HG03521 (cell line): ENCODE measurements at regions not wholly inside any gene's neighbourhood (a gene's known extent, or its start where the extent isn't known, plus 50 kb on each side); places are given as distances from the start of the nearest gene placed in this dataset.

Experiments
- ATAC-seq: cut with Tn5 transposase; IDR thresholded peaks from one replicate; pipeline ENCODE4 v1.9.1; 2021; ENCODE audit warnings: mild to moderate bottlenecking, moderate library complexity; ENCODE audit not compliant: unreplicated experiment

DNA sequence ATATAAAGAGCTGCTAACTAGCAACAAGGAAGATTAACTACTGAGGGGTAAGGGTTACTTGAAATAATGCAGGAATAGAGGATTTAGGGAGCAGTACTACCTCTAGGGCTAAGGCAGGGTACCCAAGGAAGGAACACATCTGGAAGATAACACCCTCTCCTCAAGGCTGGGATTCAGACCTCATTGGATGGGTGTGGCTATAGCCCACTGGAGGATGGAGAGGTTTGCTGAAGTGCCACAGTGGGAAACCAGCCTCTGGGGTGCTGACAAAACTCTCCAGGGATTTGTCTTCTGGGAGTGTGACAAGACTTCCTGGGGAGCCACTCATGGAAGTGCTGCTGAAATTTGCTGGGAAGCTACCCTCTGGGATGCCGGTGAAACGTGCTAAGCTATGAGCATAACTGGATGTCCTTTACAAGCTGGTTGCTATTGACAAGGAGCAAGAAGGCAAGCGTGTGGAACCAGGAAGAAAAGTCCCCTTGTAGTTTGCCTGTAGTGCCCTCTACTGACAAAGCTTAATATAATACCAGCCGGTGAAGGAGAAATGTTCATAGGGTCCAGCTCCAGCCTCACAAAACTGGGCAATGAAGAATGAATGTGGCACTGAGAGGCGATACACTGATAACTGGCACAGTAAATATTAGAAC, 122.8 kb upstream of the USP24 start:
- peak; percentile 53 for ATAC-seq

DNA sequence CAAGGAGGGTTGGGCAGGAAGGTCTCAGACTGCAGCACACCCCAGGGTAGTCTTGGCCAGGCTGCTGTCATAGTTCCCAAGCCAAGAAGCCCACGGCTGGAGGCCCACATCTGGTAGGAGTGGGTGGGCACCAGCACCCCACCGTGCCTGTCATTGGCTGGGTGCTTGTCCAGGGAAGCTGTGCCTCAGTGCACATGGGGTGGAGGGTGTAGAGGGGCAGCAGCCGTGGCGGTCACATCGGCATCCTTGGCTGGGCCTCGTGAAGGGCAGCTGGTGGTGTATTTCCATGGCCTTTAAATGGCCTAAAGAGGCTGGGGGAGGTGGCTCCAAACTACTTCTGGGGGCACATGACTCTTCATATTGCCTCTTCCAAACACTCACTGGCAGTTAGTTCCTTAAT, 119.6 kb upstream of the USP24 start:
- ATAC-seq: no peak

DNA sequence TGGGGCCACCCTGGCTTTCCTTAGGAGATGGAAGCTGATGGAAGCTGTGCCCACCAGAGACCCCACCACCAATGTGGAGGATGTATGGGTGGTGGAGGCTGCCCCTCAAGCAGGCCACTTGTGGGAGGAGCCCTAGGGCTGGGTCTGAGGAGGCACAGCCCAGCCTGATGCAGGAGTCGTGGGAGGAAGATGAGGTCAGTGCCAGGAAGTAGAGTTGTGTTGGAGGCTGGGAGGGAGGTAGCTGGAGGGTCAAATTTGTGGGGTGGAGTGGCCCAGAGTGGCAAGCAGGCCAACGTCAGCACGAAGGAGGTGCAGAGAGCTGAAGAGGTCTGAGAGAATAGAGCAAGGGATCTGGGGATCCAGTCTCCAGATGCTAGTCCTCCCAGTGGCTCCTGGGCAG, 119.0 kb upstream of the USP24 start:
- ATAC-seq: no peak

DNA sequence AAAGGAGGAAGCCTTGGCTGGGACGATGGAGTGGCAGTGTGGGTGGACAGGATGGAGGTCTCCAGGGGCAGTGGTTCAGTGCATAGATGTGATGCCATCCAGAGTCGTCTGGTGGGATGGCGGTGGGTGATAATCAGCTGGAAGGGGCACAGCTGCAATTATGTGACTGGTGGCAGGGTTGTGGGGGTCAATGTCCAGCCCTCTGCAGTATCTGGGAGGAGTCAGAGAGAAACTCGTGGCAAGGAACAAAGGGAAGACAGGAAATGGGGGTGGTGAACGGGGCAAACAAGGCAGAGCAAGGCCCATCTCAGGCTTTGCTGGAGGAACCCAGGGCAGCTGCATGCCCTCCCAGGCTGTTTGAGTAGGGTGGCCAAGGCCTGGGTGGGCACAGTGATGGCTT, 118.3 kb upstream of the USP24 start:
- no peak for ATAC-seq

DNA sequence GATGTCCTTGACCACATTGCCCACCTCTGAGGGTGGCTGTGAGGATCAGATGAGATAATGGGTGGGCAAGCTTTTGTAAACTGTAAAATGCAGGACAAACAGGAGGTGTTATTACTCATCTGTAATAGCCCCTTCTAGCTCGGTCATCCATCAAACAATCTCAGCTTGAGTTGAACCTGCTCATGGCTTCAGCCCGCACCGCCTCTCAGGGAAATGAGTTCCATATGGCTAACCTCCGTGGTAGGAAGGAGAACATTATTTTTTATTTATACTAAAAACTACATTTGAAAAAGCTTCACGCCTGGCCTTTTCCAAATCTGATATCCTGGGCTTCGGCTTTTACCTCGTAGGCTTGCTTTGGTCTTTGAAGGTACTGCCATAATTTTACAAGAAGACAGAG, 116.2 kb upstream of the USP24 start:
- no peak for ATAC-seq

DNA sequence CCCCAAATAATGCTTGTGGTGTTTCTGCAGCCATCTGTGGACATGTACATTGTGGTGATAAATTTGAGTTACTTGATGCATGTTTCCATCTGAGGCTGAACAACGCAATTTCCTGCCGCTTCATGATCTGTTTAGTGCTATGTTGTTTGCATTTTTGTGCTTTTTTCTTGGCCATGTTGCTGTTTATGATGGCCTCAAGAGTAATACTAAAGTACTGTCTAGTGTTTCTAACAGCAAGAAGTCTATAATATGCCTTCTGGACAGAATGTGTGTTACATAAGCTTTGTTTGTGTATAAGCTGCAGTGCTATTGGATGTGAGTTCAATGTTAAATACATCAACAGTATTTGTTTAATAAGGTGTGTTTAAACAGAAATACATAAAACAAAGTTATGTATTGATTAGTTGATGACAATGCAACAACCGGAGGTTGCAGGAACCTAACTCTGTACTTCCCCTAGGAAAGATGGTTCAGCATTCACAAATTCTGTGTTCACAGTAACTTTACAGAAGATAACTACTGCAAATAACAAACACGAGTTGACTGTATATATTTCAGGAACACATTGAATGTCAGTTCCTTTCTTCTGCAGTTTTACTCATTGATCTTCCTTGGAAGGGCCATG, 114.8 kb upstream of the USP24 start:
- no peak for ATAC-seq

DNA sequence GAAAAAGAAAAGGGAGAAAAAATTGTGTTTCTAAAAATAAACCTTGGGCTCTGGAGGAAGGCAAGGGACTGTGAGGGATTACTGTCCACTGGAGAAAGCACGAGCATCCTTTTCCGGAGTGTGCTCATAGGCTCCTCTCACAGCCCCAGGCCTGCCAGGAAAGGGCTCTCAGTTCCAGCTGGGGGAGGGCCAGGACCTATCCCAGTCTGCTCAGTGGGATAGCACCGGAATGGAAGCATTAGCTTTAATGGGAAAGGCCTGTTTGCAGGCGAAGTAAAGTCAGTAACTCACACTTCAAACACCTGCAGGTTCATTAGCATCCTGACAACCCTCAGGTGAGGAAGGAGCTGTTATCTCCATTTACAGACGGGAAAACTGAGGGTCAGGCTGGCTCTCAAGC, 113.9 kb upstream of the USP24 start:
- no peak for ATAC-seq

DNA sequence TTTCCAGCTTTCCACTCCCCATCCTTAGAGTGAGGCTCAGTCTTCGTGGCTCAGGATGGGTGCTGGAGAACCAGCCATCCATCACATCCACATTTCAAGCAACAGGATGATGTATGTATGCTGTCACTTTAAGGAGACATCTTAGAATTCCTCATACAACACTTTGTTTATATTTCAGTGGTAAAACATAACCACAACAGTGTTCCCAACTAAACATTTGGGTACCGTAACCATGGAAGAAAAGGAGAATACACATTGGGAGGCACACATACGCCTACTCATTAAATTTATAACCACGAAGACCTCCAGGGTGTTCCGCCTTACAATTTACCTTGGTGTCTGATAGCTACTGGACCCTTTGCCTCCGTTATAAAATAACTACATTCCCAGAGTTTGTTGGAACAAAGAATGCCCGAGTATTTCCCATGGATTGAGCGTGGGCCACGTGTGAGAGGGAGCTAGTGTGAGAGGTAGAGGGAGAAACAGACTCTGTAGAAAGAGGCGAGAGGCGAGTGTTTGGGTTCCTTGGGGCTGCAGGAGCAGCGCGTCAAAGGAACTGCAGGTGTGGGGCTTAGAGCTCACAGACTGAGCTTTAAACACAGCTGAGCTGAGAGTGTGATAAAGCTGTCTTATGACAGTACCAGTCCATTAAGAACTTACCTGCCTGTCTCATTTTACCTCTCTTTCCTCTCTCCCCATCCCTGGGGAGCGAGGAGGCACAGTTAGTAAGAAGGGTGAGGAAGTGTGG, 111.5 kb upstream of the USP24 start:
- no peak for ATAC-seq

DNA sequence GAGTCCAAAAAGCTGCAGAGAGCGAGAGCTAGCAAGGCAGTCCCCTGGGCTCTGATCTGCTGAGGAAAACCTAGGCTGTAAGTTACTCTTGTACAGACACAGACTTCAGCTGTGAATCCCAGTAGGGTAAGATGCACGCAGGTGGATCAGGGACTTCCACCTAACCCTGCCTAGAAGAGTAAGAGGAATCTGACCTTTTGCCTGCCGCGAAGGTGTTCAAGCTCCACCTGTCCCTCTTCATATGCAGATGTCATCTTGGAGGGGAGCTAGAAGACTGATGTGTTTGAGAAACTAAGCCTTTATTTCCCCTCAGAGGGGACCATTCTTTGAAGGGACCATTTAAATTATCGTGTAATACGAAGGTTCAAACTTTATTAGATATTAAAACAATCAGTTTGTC, 108.6 kb upstream of the USP24 start:
- no peak for ATAC-seq

DNA sequence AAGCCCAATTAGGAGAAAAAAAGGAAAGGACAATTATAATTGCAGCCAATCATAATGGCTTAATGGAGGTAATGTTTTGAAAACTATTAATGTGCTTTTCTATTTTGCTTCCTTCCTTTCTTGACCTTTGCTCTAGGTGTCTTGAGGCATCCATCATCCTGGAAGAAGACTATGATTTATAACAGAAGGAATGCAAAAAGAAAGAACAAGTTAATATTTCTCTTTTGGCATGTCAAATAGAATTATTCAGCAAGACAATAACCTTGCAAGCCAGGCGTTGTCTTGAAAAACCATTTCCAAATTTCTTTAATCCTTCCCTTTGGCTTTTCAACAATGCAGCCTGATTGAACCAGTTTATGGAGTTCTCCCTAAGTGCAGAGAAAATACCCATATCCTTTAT, 107.7 kb upstream of the USP24 start:
- ATAC-seq: no peak

DNA sequence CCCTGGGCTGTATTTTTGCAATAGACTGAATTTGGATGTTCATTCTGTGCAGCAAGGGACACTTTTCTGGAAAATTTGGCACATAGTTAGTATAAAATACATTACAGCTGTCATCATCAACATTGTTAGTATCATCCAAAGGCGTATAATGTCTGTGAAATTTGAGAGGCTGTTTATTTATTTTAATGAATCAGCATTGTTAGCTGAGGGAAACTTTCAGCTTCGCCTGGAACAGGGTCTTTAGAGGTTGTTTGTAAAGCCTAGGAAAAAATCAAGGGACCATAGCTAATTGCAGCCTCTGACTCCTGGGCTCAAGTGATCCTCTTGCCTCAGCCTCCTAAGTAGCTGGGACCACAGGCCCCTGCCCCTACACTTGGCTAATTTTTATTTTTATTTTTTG, 106.8 kb upstream of the USP24 start:
- no peak for ATAC-seq

DNA sequence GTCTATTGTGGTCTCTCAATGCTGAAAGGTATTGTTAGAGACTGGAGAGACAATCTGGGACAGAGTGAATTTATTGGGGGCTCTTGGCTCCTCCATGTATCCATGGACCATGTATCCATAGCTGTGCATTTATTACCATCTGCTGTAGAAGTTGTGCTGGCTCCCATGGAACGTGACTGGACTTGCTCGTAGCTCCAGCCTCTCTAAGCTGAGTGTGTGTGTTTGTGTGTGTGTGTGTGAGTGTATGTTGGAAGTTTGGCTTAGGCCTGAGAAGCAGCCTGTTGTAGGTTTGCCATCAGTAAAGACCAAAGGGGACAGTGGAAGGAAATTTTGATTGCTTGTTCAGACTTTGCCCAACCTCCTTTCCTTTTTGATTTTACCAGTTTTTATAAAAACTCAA, 105.7 kb upstream of the USP24 start:
- ATAC-seq: no peak

DNA sequence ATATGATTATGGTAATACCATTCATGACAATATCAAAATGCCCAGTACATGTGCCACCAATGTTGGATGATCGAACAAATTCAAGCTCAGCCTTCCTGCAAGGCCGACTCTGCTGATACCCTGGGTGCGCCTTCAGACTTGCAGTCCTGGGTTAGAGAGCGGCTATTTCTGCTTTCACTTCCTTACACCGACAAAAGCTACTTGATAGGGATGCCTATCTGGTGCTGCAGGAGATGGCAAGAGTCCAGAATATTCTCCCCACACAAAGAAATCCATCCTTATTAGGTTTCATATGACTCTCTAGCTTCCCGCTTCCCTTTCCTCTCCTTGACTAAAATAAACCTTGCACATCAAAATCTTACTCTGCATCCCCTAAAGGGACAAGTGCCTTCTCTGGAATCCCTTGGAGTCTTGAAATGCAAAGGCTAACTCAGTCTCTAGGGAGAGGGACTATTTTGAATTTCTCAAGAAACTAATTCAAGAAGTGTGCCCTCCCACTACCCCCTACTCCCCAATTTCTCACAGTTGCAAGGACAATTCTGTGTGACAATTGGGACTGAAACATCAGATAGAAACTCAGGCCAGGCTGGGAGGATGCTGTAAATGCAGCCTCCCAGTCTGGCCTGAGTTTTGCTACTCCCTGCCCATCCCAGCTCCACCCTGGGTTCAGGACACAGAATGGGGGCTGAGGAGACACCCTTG, 103.1 kb upstream of the USP24 start:
- ATAC-seq: no peak

DNA sequence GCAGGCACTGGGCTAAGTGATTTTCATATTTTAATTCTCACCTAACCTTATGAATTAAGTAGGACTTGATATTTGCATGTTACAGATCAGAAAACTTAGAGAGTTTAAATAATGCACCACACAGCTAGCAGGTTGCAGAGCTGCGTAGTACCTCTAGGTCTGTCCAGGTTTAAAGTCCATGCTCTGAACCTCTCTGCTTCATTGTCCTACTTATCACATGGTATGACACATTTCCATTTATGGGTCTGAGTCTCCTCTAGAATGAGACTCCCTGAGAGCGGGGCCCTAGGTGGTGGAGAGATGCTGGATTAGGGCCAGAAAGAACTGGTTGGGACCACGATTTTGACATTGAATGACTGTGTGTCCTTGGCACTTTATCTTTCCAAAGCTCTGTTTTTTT, 102.5 kb upstream of the USP24 start:
- no peak for ATAC-seq

DNA sequence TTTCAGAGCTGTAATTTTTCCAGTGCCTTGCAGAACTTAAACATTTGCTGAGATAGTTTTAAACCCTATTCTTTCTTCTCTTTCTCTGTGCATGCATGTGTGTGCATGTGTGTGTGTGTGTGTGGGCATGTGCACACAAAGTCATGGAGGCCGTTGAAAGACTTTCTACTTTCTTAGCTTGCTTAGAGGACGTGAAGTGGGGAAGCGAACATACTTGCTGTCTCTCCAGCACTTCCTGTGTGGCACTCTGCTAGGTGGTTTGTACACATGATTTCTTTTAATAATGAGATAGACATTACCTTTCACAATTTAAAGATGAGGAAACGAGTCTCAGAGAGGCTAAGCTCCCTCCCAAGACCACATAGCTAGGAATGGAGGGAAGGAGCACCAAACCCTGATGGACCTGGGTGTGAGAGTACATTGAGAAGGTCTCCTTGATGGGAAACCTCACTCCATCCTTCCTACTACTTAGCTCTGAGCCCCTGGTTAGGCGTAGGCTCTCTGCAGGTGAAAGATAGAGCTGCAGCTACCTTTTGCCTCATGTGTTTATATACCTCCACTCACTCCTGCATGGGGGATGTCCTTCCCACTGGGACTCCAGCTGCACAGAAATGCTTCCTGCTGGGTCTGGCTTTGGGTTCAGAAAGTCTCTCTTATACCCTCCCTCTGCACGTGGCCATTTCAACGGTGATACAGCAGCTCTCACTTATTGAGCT, 101.9 kb upstream of the USP24 start:
- no peak for ATAC-seq

DNA sequence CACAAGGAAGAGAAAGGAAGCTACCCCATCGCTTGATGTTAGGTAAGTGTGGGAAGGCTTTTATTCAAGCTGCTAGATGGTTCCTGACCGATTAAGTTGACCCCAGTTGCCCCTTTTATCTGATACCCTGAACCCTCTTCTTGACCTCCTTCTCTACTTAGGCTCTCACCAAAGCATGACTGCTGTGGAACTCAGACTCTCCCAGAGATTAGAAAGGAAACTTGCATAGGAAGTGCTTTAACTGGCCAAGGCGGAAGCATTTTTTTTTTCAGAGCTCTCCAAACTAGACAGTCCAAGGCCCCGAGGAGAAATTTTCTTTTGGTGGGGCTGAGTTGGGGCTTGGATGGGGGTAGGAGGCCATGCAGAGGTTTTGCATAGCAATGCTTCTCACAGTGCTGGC, 101.3 kb upstream of the USP24 start:
- no peak for ATAC-seq

DNA sequence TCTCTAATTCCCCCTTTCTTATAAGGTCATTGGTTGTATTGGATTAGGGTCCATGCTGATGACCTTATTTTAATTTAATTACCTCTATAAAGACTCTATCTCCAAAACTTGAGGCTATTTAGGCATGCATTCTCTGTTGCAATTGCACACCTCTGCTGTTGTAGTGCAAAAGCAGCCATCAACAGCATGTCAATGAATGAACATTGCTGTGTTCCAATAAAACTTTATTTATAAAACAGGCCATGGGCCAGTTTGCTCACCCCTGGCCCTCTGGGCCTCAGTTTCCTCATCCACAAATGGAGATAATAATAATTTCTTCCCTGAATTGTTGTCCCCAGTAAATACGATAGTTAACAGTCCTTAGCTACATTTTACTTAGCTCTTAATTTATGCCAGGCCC, 100.4 kb upstream of the USP24 start:
- no peak for ATAC-seq

DNA sequence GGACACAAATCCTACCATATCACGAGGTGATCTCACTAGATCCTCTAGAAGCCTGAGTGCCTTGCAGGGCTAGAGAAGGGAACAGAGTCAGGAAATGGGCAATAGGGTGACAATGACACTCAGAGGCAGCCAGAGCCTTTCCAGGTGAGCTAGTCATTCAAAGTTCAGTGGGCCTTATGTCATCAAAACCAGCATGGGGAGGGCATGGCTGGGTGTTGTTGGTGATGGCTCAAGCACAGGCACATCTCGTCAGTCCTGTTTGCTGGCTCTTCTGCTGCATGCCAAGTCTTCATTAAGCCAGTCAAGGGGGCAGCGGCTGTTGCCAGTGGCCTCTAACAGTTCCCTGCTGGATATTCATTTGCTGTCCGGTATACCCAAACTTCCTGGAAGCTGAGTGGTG, 99.6 kb upstream of the USP24 start:
- no peak for ATAC-seq

DNA sequence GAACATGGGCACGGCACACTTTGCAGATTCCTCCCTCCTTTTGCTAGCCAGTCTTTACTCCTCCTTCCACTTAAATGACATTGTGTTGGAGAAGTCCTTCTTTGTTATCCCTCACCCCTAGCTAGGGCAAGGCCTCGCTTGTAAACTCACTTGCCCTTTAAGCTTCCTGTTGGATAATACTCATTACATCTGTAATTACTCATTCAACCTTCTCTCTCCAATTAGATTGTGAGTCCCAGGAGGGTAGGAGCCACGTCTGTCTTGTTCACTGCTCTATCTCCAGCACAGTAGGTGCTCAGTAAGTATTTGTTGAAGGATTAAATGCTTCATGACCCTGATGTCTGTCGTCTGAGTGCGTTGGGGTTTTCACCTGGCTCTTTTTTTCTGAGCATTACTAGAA, 98.7 kb upstream of the USP24 start:
- ATAC-seq: no peak

DNA sequence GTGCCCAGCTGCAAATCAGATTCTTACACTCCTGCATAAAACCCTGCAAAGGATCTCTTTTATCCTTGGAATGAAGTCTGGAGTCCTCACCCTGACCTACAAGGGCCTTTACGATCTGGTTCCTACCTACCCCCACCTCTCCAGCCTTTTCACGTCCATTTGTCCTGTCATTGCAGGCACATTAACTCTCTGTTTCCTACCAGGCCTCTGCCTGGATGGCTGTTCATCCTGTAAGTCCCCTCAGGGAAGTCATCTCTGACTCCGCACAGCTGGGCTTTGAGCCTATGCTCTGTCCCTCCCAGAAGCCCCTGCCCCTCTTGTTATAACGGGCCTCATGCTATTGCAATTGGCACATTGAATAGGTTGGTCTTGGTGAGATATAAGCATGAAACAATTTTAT, 96.8 kb upstream of the USP24 start:
- no peak for ATAC-seq

DNA sequence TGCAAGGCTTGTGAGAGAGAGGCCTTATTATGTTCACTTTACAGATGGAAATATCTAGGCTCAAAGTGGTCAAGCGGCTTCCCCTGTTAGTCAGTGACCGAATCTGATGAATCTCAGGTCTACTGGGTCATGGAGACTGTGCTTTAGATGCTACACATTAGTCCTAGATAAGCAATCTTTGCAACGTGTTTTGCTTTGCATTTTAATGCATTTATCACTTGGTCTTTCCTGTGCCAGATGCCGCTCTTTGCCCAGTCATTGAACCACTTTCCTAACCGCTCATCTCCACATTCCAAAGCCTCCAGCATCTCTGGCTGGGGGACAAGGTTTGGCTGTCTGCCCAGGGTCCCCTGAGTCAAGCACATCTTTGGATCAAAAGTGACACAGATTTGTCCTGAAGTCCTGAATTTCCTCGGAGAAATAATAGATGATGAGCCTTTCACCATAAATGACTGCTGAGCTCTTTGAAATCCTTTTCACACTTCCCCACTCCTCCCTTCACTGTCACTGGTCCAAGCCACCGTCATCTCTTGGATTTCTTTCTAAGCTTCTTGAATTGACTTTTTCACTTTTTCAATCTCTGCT, 96.0 kb upstream of the USP24 start:
- ATAC-seq: no peak
